K562 (cell line): ENCODE measurements at regions not wholly inside any gene's neighbourhood (a gene's known extent, or its start where the extent isn't known, plus 50 kb on each side); places are given as distances from the start of the nearest gene placed in this dataset.

Experiments used
- ATAC-seq: fragments of 200-7000 bp; cut with Tn5 transposase; 3 replicates; pipeline ENCODE4 v1.9.1; 2020; ENCODE audit warnings: moderate library complexity
- BruUV-seq: library from RNA; stranded (reverse); fragments of 400-500 nt; replicated peaks from 2 replicates; lab custom pipeline; 2021; lab: Mats Ljungman, UMichigan
- CTCF ChIA-PET: fragments of 300-600 bp; formaldehyde crosslinking; extraction: SDS; loops from one replicate; lab custom pipeline; 2021; ENCODE audit warnings: low intra/inter-chr PET ratio; lab: Yijun Ruan, JAX
- POLR2A ChIA-PET: fragments of 300-600, 350-650 bp; sonication (Branson Sonifier 250); formaldehyde crosslinking; extraction: SDS; loops from one replicate; lab custom pipeline; 2021; ENCODE audit warnings: antibody characterized with exemption, inconsistent platforms; lab: Yijun Ruan, JAX
- DNase-seq, 4 experiments: peaks; one replicate each; pipeline versions ENCODE4 v3.0.0 to v3.0.0-alpha.2; 2011 to 2018; ENCODE audit warnings: low spot score in 3 of 4, mixed read lengths in 3 of 4; ENCODE audit errors: extremely low read depth in 1 of 4
- FAIRE-seq: peaks from 2 replicates; lab custom pipeline; 2011; peaks lifted over from hg19 to GRCh38; lab: Jason Lieb, UNC
- H2AFZ ChIP-seq: 2 replicates; pipeline ENCODE4 v1.6.0; 2011; ENCODE audit warnings: low read depth, low read length, control low read depth, inconsistent platforms
- H3K27ac ChIP-seq: fragments of 200-600 bp; 3 replicates; pipeline ENCODE4 v1.8.0; 2011; ENCODE audit warnings: low read depth, mild to moderate bottlenecking, control low read depth, inconsistent platforms, low read length, moderate library complexity, mixed read lengths; ENCODE audit errors: extremely low read depth
- H3K27me3 ChIP-seq, 2 experiments: fragments of 300-600 bp in 1 of 2; 2 replicates in 1 of 2; 3 replicates in 1 of 2; pipeline versions ENCODE4 v1.6.0 to v1.8.0; 2011; ENCODE audit warnings: inconsistent platforms in 2 of 2, low read length in 2 of 2, mild to moderate bottlenecking in 1 of 2, mixed read lengths in 1 of 2, moderate library complexity in 1 of 2; ENCODE audit not compliant: control insufficient read depth in 2 of 2, insufficient read depth in 2 of 2
- H3K36me3 ChIP-seq: fragments of 300-600 bp; 3 replicates; pipeline ENCODE4 v1.8.0; 2011; ENCODE audit warnings: mild to moderate bottlenecking, low read length, inconsistent platforms; ENCODE audit not compliant: control insufficient read depth, insufficient read depth
- H3K4me1 ChIP-seq, 2 experiments: fragments of 200-600 bp in 1 of 2; replicated peaks in 1 of 2; 2 replicates in 1 of 2; 3 replicates in 1 of 2; pipeline versions ENCODE4 v1.5.1 to v1.8.0; 2011; ENCODE audit warnings: inconsistent platforms in 2 of 2, low read length in 2 of 2, mild to moderate bottlenecking in 1 of 2, mixed read lengths in 1 of 2, moderate library complexity in 1 of 2; ENCODE audit not compliant: control insufficient read depth in 2 of 2, insufficient read depth in 2 of 2
- H3K4me2 ChIP-seq: 2 replicates; pipeline ENCODE4 v1.6.1; 2011; ENCODE audit warnings: low read length, control low read depth, inconsistent platforms, mixed read lengths; ENCODE audit not compliant: insufficient read depth
- H3K4me3 ChIP-seq: fragments of 200-600 bp; sonication (generic), shearing (Covaris generic); 2 replicates; pipeline ENCODE4 v1.5.1; 2016; ENCODE audit warnings: control low read depth, inconsistent platforms
- H3K79me2 ChIP-seq: fragments of 200-600 bp; 3 replicates; pipeline ENCODE4 v1.8.0; 2011; ENCODE audit warnings: low read length, inconsistent platforms; ENCODE audit not compliant: control insufficient read depth, insufficient read depth
- H3K9ac ChIP-seq, 2 experiments: 2 replicates each; pipeline versions ENCODE4 v1.6.0 to v1.6.1; 2011; ENCODE audit warnings: low read depth in 2 of 2, low read length in 2 of 2, control low read depth in 1 of 2, inconsistent platforms in 1 of 2, mild to moderate bottlenecking in 1 of 2, mixed read lengths in 1 of 2; ENCODE audit not compliant: insufficient read depth in 1 of 2
- H3K9me1 ChIP-seq: one replicate; pipeline ENCODE4 v1.6.0; 2011; ENCODE audit warnings: inconsistent platforms, mild to moderate bottlenecking, low read length, moderate library complexity; ENCODE audit not compliant: control insufficient read depth, insufficient read depth
- H3K9me3 ChIP-seq: replicated peaks from 2 replicates; pipeline ENCODE4 v1.5.1; 2011; ENCODE audit warnings: low read depth, low read length, inconsistent platforms; ENCODE audit not compliant: control insufficient read depth, insufficient read depth
- H4K20me1 ChIP-seq: replicated peaks from 2 replicates; pipeline ENCODE4 v1.6.1; 2011; ENCODE audit warnings: low read length, inconsistent platforms, mixed read lengths; ENCODE audit not compliant: control insufficient read depth, insufficient read depth
- ATF4 ChIP-seq: fragments of 450-650 bp; formaldehyde crosslinking; IDR thresholded peaks from 2 replicates; pipeline ENCODE4 v1.4.0; 2022; ENCODE audit warnings: mild to moderate bottlenecking, moderate library complexity
- NFIX ChIP-seq: fragments of 250-450 bp; sonication (Bioruptor Pico); IDR thresholded peaks from 2 replicates; pipeline ENCODE4 v1.4.0; 2020; ENCODE audit warnings: low read depth, mild to moderate bottlenecking, moderate library complexity
- SMAD1 ChIP-seq: fragments of 150-350 bp; IDR thresholded peaks from 2 replicates; pipeline ENCODE4 v1.6.1; 2014; ENCODE audit warnings: low read length, low read depth; ENCODE audit not compliant: partially characterized antibody
- XRCC4 ChIP-seq: IDR thresholded peaks from one replicate; pipeline ENCODE4 v1.6.1; 2011; ENCODE audit not compliant: insufficient read depth, insufficient read length; ENCODE audit errors: extremely low read depth
- ZNF212 ChIP-seq: fragments of 450-650 bp; formaldehyde crosslinking; IDR thresholded peaks from 2 replicates; pipeline ENCODE4 v1.4.0; 2020; ENCODE audit warnings: mild to moderate bottlenecking
- ZNF764 ChIP-seq: fragments of 250-450 bp; sonication (Bioruptor Pico); IDR thresholded peaks from 2 replicates; pipeline ENCODE4 v1.4.0; 2020; ENCODE audit warnings: low read depth, mild to moderate bottlenecking, moderate library complexity
- in situ Hi-C: fragments of 300-500 bp; cut with MboI; formaldehyde crosslinking; loops from 4 replicates; pipeline ENCODE4 v1.15.0; 2018; ENCODE audit warnings: inconsistent platforms, mixed read lengths
- intact Hi-C: fragments of 100-400 bp; cut with micrococcal nuclease; formaldehyde crosslinking; loops from 2 replicates; pipeline ENCODE4 v1.14.2; 2022

GRCh38 chr9:117775591-117775990, 71.4 kb downstream of the TLR4 start:
- Histone ChIP-seq H3K9ac (no peak overlapping the region), H3K36me3 (no peaks in the 10 kb centered on the region), H3K9me1 (no peaks in the 10 kb centered on the region), H3K4me2 (no peak overlapping the region), H2AFZ (no peak overlapping the region), H3K9me3 (0 out of 2 replicates have a peak, but pooled peaks cover 2% of the 10 kb centered on the region), H3K79me2 (no peaks in the 10 kb centered on the region), H3K4me1 (no peaks in the 10 kb centered on the region), H3K27me3 (no peaks in the 10 kb centered on the region), H4K20me1 (no peaks in the 10 kb centered on the region), H3K4me3 (no peak overlapping the region)
- CTCF ChIA-PET: no interaction called here
- FAIRE-seq (no peak), ATAC-seq (no peak)
- in situ Hi-C loops: no loop called here
- POLR2A ChIA-PET: no interaction called here
- TF ChIP-seq XRCC4 (no peak), NFIX (CRISPR knock-in tag) (no peak)
- TF ChIP-seq, all 486 proteins: peak for 0
- BruUV-seq: no TSS peak
- intact Hi-C loops: no loop called here
- no peak for DNase-seq
- no peak overlapping the region for H3K27ac ChIP-seq

DNA sequence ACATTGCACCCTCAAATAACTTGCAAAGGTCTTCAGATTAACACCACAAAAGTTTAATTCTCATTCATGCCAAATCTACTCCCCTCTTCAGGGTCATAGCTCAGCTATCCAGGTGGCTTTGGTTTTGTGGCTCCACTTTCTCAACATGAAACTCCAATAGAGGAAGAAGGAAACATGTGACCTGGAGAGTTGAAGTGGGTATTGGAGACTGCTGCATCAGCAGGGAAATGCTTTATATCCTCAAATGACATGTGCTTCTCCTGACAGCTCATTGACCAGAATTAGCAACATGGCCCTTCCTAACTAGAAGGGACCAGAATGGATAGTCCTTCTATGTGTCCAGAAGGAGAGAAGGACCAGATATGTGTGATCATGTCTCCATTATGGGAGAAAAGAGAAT, 73.6 kb downstream of the TLR4 start:
- DNase-seq (no peak), ATAC-seq (no peak), FAIRE-seq (no peak)
- Histone ChIP-seq H3K36me3 (no peaks in the 10 kb centered on the region), H3K27me3 (no peaks in the 10 kb centered on the region), H3K27ac (no peak overlapping the region), H3K4me1 (no peaks in the 10 kb centered on the region), H3K9me3 (0 out of 2 replicates have a peak, but pooled peaks cover 2% of the 10 kb centered on the region), H3K4me2 (no peak overlapping the region), H3K9ac (no peak overlapping the region), H2AFZ (no peak overlapping the region), H3K79me2 (no peaks in the 10 kb centered on the region), H4K20me1 (no peaks in the 10 kb centered on the region), H3K9me1 (no peaks in the 10 kb centered on the region), H3K4me3 (no peak overlapping the region)
- ChIA-PET CTCF (no interaction called here), POLR2A (no interaction called here)
- BruUV-seq: no TSS peak
- in situ Hi-C loops: no loop called here
- intact Hi-C loops: no loop called here
- TF ChIP-seq SMAD1 (no peak), ZNF764 (no peak), ATF4 (CRISPR knock-in tag) (no peak), ZNF212 (no peak)
